Umbilical cord (tissue), 1 donor: ENCODE measurements at regions not wholly inside any gene's neighbourhood (a gene's known extent, or its start where the extent isn't known, plus 50 kb on each side); places are given as distances from the start of the nearest gene placed in this dataset.
"Not testable (repeated sequence)": the region's sequence is repeated elsewhere in the genome, so short reads cannot be mapped to it uniquely, and the experiment has no call there.

Source experiments
- DNase-seq: peaks from one replicate; pipeline ENCODE4 v3.0.0-alpha.2; 2015; ENCODE audit warnings: low spot score

GRCh38 chr4:81675791-81676393 is 204.2 kb upstream of the RASGEF1B start:
- no peak for DNase-seq

GRCh38 chr4:81673961-81674360 is 202.3 kb upstream of the RASGEF1B start:
- DNase-seq = no peak

- not testable (repeated sequence) for DNase-seq
These were observed 196.6 kb upstream of the RASGEF1B start for GRCh38 chr4:81668328-81668727.

GRCh38 chr4:81667539-81667938 is 195.8 kb upstream of the RASGEF1B start:
- no peak for DNase-seq

GRCh38 chr4:81666491-81666890 is 194.8 kb upstream of the RASGEF1B start:
- DNase-seq = no peak

GRCh38 chr4:81665649-81666048 is 193.9 kb upstream of the RASGEF1B start:
- DNase-seq = no peak

GRCh38 chr4:81665045-81665444 is 193.3 kb upstream of the RASGEF1B start:
- no peak for DNase-seq

- DNase-seq = peak; percentile 67
These were observed 192.4 kb upstream of the RASGEF1B start for GRCh38 chr4:81664079-81664478.

- no peak for DNase-seq
These were observed 191.7 kb upstream of the RASGEF1B start for GRCh38 chr4:81663368-81663767.

- no peak for DNase-seq
These were observed 187.3 kb upstream of the RASGEF1B start for GRCh38 chr4:81659051-81659450.

GRCh38 chr4:81652069-81652478 is 180.4 kb upstream of the RASGEF1B start:
- DNase-seq = no peak

GRCh38 chr4:81651243-81651899 is 179.7 kb upstream of the RASGEF1B start:
- peak; percentile 59 for DNase-seq

- no peak for DNase-seq
These were observed 179.0 kb upstream of the RASGEF1B start for GRCh38 chr4:81650606-81651242.

- DNase-seq = no peak
These were observed 177.0 kb upstream of the RASGEF1B start for GRCh38 chr4:81648576-81649275.

- DNase-seq = no peak
These were observed 175.7 kb upstream of the RASGEF1B start for GRCh38 chr4:81647388-81647787.

GRCh38 chr4:81642543-81642942 is 170.8 kb upstream of the RASGEF1B start:
- DNase-seq = no peak

GRCh38 chr4:81639248-81639647 is 167.5 kb upstream of the RASGEF1B start:
- DNase-seq = no peak

- no peak for DNase-seq
These were observed 167.0 kb upstream of the RASGEF1B start for GRCh38 chr4:81638698-81639097.

GRCh38 chr4:81635739-81636138 is 164.0 kb upstream of the RASGEF1B start:
- DNase-seq = peak; percentile 36

- DNase-seq = no peak
These were observed 163.3 kb upstream of the RASGEF1B start for GRCh38 chr4:81634766-81635549.

- DNase-seq = no peak
These were observed 162.5 kb upstream of the RASGEF1B start for GRCh38 chr4:81634165-81634564.
